GM12875 (cell line): ENCODE measurements at regions not wholly inside any gene's neighbourhood (a gene's known extent, or its start where the extent isn't known, plus 50 kb on each side); places are given as distances from the start of the nearest gene placed in this dataset.

Experiments
- H3K4me3 ChIP-seq: one replicate; pipeline ENCODE4 v1.5.1; 2011; ENCODE audit warnings: low read depth, low read length, control low read depth
- CTCF ChIP-seq: IDR thresholded peaks from 2 replicates; pipeline ENCODE4 v1.5.1; 2011; ENCODE audit warnings: low read depth, mild to moderate bottlenecking, control low read depth, inconsistent platforms, low read length, moderate library complexity, borderline replicate concordance; ENCODE audit not compliant: insufficient read depth

DNA sequence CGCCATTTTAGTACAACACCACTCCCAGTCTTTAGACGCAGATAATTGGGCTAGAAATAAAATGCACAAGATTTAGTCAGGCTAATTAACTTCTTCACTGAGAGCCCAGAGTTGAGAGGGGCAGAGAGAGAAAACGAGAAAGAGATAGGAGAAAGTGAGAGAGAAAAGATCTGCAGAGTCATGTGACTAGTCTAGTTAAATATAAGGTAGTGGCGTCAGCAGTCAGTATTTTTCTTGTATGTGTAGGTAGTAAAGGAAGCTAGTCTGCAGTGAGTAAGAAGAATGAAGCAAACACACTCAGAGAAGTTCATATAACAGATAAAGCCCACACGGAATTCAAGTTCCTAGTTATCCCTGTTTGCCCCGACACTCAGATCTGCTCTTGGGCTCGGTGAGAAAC lies 392.6 kb upstream of the ERCC4 start:
- no peak overlapping the region for H3K4me3 ChIP-seq
- no peak for TF ChIP-seq CTCF

DNA sequence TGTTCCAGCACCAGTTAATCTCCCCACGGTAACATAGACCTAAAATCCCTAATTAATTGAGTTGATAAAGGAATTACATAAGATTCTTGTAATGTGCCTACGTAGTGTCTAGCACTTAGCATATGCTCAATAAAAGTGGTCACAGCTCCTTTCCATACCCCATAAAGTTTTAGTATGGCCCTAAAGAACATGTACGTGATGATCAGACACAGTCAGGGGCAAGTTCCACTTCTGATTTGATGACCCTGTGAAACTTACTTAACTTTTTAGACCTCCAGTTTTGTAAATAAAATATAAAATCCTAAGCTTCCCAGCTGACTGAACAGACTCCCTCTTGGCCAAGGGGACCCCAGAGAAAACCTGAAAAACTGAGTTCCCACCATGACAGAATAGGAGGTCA lies 391.3 kb upstream of the ERCC4 start:
- no peak for TF ChIP-seq CTCF
- no peak overlapping the region for H3K4me3 ChIP-seq

- no peak overlapping the region for H3K4me3 ChIP-seq
- TF ChIP-seq CTCF: no peak
These were observed 390.6 kb upstream of the ERCC4 start for GRCh38 chr16:13529193-13529982.

DNA sequence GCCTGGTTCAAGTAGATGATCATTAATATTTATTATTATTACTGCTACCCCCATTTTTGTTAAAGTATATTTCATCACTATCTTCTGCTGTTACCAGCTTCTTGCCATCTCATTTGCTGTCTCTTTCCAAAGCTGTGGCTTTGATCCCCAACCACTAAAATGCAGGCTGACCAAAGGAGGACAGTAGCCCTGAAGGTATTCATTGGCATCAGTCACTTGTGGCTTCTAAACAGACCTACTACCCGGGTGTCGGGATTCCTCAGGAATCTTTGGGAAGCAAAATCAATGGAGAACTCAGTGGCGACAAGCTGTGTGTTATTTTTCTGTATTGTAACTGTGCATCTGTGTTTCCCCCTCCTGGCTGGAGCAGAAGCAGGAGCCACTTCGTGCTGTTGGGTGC lies 379.2 kb upstream of the ERCC4 start:
- no peak for TF ChIP-seq CTCF
- H3K4me3 ChIP-seq: no peak overlapping the region

DNA sequence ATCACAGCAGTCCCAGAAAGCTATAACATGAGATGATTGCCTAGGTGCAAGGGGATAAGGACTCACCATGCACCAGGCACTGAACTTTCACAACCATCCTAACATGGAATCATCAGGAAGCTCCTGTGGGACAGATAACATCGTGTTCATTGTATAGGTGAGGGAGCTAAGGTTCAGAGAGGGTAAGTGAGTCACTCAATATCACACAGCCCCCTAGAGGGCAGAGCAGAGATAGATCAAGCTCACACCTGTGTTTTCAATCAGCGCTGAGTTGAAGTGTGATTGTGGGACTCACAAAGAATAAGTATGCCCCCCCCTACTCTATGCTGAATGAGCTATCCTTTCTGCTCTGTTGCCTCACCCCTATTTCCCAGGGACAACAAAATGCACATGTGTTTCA lies 377.7 kb upstream of the ERCC4 start:
- peak; percentile 33; the same call in 1 of the 2 replicates for TF ChIP-seq CTCF
- no peak overlapping the region for H3K4me3 ChIP-seq

- H3K4me3 ChIP-seq: no peak overlapping the region
- TF ChIP-seq CTCF: no peak
These were observed 376.1 kb upstream of the ERCC4 start for GRCh38 chr16:13543850-13544249.

DNA sequence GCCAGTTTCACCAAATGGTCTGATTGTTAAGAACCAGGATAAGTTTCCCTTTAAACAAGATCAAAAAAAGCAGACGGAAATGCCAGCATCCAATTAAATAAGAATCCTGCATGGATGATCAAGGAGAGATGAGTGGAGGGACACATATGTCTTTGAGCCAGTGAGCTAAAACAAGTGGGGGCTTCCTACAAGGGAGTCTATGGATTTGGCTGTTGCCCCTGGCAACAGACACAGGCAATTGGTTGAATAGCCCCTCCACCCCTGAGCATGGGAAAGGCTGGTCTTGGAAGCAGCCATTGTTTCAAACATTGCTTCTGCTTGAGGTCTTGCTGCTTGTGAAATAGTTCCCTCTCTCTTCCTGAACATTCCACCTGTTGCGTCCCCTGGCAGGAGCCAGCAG lies 374.7 kb upstream of the ERCC4 start:
- no peak overlapping the region for H3K4me3 ChIP-seq
- TF ChIP-seq CTCF: no peak
